Astrocyte (in vitro differentiated cells and primary cell): ENCODE measurements at regions not wholly inside any gene's neighbourhood (a gene's known extent, or its start where the extent isn't known, plus 50 kb on each side); places are given as distances from the start of the nearest gene placed in this dataset.

ENCODE experiments used
- DNase-seq: peaks from one replicate; pipeline ENCODE4 v3.0.0-alpha.2; 2010; ENCODE audit warnings: low read depth
- FAIRE-seq: peaks from 2 replicates; lab custom pipeline; 2011; peaks lifted over from hg19 to GRCh38; lab: Jason Lieb, UNC
- H2AFZ ChIP-seq: 2 replicates; pipeline ENCODE4 v1.6.0; 2012; ENCODE audit warnings: low read depth, low read length, inconsistent platforms
- H3K27ac ChIP-seq: 2 replicates; pipeline ENCODE4 v1.5.1; 2011; ENCODE audit warnings: low read depth, low read length, inconsistent platforms
- H3K27me3 ChIP-seq: 2 replicates; pipeline ENCODE4 v1.6.0; 2011; ENCODE audit warnings: low read length, inconsistent platforms; ENCODE audit not compliant: insufficient read depth
- H3K36me3 ChIP-seq: 2 replicates; pipeline ENCODE4 v1.5.1; 2011; ENCODE audit warnings: low read length, inconsistent platforms; ENCODE audit not compliant: insufficient read depth
- H3K4me1 ChIP-seq: 2 replicates; pipeline ENCODE4 v1.5.1; 2011; ENCODE audit warnings: low read length, inconsistent platforms; ENCODE audit not compliant: insufficient read depth
- H3K4me2 ChIP-seq: 2 replicates; pipeline ENCODE4 v1.6.0; 2012; ENCODE audit warnings: low read length, inconsistent platforms
- H3K4me3 ChIP-seq: 2 replicates; pipeline ENCODE4 v1.5.1; 2011; ENCODE audit warnings: low read depth, mild to moderate bottlenecking, low read length, inconsistent platforms; ENCODE audit not compliant: insufficient read depth
- H3K79me2 ChIP-seq: 2 replicates; pipeline ENCODE4 v1.6.0; 2012; ENCODE audit warnings: mild to moderate bottlenecking, low read length, inconsistent platforms; ENCODE audit not compliant: insufficient read depth
- H3K9ac ChIP-seq: 2 replicates; pipeline ENCODE4 v1.6.0; 2012; ENCODE audit warnings: mild to moderate bottlenecking, low read length, inconsistent platforms
- H3K9me3 ChIP-seq: 2 replicates; pipeline ENCODE4 v1.5.1; 2012; ENCODE audit warnings: low read depth, mild to moderate bottlenecking, low read length, inconsistent platforms; ENCODE audit not compliant: insufficient read depth
- H4K20me1 ChIP-seq: 2 replicates; pipeline ENCODE4 v1.6.0; 2012; ENCODE audit warnings: low read length, inconsistent platforms; ENCODE audit not compliant: insufficient read depth
- H3K27ac Mint-ChIP-seq: one replicate; pipeline ENCODE4 v1.8.0; 2021; ENCODE audit warnings: mild to moderate bottlenecking, mixed read lengths; ENCODE audit not compliant: unreplicated experiment
- H3K27me3 Mint-ChIP-seq: one replicate; pipeline ENCODE4 v1.8.0; 2021; ENCODE audit warnings: low read depth, mixed read lengths; ENCODE audit not compliant: unreplicated experiment
- H3K36me3 Mint-ChIP-seq: one replicate; pipeline ENCODE4 v1.8.0; 2021; ENCODE audit warnings: low read depth, mixed read lengths; ENCODE audit not compliant: unreplicated experiment
- H3K4me1 Mint-ChIP-seq: one replicate; pipeline ENCODE4 v1.8.0; 2021; ENCODE audit warnings: low read depth, mixed read lengths; ENCODE audit not compliant: unreplicated experiment
- H3K4me3 Mint-ChIP-seq: one replicate; pipeline ENCODE4 v1.8.0; 2021; ENCODE audit warnings: mild to moderate bottlenecking, moderate library complexity, mixed read lengths; ENCODE audit not compliant: unreplicated experiment
- H3K9me3 Mint-ChIP-seq: one replicate; pipeline ENCODE4 v1.8.0; 2021; ENCODE audit warnings: mild to moderate bottlenecking, mixed read lengths; ENCODE audit not compliant: unreplicated experiment
- EZH2 ChIP-seq: IDR thresholded peaks from 2 replicates; pipeline ENCODE4 v1.6.1; 2012; ENCODE audit warnings: mild to moderate bottlenecking, low read length, inconsistent platforms; ENCODE audit not compliant: insufficient read depth
- TF ChIP-seq, protein P1 (sequence below): IDR thresholded peaks from 2 replicates; pipeline ENCODE4 v1.5.1; 2011; ENCODE audit warnings: low read depth, mild to moderate bottlenecking, inconsistent platforms, low read length, moderate library complexity; ENCODE audit not compliant: insufficient read depth

DNA sequence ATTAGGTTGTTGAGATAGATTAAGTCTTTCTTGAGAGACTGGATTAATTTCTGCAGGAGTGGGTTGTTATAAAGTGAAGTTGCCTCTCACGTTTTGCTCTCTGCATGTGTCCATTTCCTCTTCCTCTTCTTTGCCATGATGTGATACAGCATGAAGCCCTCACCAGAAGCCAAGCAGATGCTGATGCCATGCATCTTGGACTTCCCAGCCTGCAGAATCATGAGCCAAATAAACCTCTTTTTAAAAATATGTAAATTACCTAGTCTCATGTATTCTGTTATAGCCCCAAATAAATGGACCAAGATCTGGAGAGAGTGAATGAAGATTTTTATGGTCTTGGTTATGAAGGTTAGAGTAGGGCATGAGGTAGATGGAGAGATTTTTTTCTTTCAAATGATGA lies 111.6 kb upstream of the MAN1A1 start:
- Mint-ChIP-seq H3K9me3 (peaks cover 9% of the 10 kb centered on the region), H3K4me3 (no peak overlapping the region)
- FAIRE-seq = no peak

GRCh38 chr6:119459207-119459974 lies 109.8 kb upstream of the MAN1A1 start:
- no peak overlapping the region for H2AFZ ChIP-seq
- DNase-seq (no peak), FAIRE-seq (no peak)
- no peak overlapping the region for H3K9ac ChIP-seq
- H3K36me3 Mint-ChIP-seq = peaks cover 2% of the 10 kb centered on the region
- TF ChIP-seq, protein P1, sequence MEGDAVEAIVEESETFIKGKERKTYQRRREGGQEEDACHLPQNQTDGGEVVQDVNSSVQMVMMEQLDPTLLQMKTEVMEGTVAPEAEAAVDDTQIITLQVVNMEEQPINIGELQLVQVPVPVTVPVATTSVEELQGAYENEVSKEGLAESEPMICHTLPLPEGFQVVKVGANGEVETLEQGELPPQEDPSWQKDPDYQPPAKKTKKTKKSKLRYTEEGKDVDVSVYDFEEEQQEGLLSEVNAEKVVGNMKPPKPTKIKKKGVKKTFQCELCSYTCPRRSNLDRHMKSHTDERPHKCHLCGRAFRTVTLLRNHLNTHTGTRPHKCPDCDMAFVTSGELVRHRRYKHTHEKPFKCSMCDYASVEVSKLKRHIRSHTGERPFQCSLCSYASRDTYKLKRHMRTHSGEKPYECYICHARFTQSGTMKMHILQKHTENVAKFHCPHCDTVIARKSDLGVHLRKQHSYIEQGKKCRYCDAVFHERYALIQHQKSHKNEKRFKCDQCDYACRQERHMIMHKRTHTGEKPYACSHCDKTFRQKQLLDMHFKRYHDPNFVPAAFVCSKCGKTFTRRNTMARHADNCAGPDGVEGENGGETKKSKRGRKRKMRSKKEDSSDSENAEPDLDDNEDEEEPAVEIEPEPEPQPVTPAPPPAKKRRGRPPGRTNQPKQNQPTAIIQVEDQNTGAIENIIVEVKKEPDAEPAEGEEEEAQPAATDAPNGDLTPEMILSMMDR = no peak
- TF ChIP-seq EZH2 = no peak
- H3K79me2 ChIP-seq = no peaks in the 10 kb centered on the region
- no peak overlapping the region for H3K4me3 ChIP-seq
- H3K9me3 Mint-ChIP-seq = peaks cover 9% of the 10 kb centered on the region
- no peaks in the 10 kb centered on the region for H3K36me3 ChIP-seq
- no peaks in the 10 kb centered on the region for H3K9me3 ChIP-seq
- no peaks in the 10 kb centered on the region for H3K4me1 ChIP-seq
- no peaks in the 10 kb centered on the region for H3K4me1 Mint-ChIP-seq
- no peak overlapping the region for H3K4me3 Mint-ChIP-seq
- H3K27ac Mint-ChIP-seq = no peak overlapping the region
- no peaks in the 10 kb centered on the region for H3K27me3 ChIP-seq
- H3K4me2 ChIP-seq = no peak overlapping the region
- H4K20me1 ChIP-seq = no peaks in the 10 kb centered on the region
- H3K27me3 Mint-ChIP-seq = no peaks in the 10 kb centered on the region
- no peak overlapping the region for H3K27ac ChIP-seq

More for the DNA sequence above, 111.6 kb upstream of the MAN1A1 start:
- Histone ChIP-seq H3K4me3 (no peak overlapping the region), H3K27me3 (no peaks in the 10 kb centered on the region), H3K4me1 (no peaks in the 10 kb centered on the region), H3K4me2 (no peak overlapping the region), H3K27ac (no peak overlapping the region), H3K9me3 (no peaks in the 10 kb centered on the region), H3K36me3 (no peaks in the 10 kb centered on the region), H2AFZ (no peak overlapping the region), H4K20me1 (no peaks in the 10 kb centered on the region), H3K79me2 (no peaks in the 10 kb centered on the region), H3K9ac (no peak overlapping the region)
- Mint-ChIP-seq H3K27me3 (no peaks in the 10 kb centered on the region), H3K27ac (no peak overlapping the region), H3K4me1 (no peaks in the 10 kb centered on the region), H3K36me3 (peaks cover 2% of the 10 kb centered on the region)
- DNase-seq = no peak
- TF ChIP-seq, protein P1 = no peak
- no peak for TF ChIP-seq EZH2

DNA sequence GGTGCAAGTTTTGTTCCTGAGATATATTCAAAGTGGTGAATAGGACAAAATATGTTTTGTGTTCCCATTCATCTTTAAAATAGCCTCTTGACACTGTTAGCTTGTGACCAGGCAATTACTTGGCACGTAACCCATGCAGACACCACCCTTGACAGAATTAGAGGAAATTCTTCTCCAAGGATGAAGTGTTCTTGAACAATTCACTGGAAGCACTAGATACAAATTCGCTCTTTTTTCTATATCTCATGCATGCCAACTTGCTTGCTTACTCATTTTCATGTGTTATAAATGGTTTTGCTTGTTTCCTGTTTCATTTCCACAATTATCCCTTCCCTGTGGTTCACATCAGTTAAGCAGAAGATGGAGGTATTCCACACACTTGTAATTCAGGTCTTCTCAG lies 105.2 kb upstream of the MAN1A1 start:
- Histone ChIP-seq H2AFZ (no peak overlapping the region), H3K4me2 (no peak overlapping the region), H3K4me3 (no peak overlapping the region), H3K4me1 (no peaks in the 10 kb centered on the region), H3K79me2 (no peaks in the 10 kb centered on the region), H3K36me3 (no peaks in the 10 kb centered on the region), H3K27me3 (no peaks in the 10 kb centered on the region), H3K27ac (no peak overlapping the region), H4K20me1 (no peaks in the 10 kb centered on the region), H3K9me3 (no peaks in the 10 kb centered on the region), H3K9ac (no peak overlapping the region)
- Mint-ChIP-seq H3K27me3 (no peaks in the 10 kb centered on the region), H3K4me3 (no peak overlapping the region), H3K4me1 (peaks cover 5% of the 10 kb centered on the region), H3K36me3 (peaks cover 2% of the 10 kb centered on the region), H3K9me3 (no peaks in the 10 kb centered on the region), H3K27ac (no peak overlapping the region)
- DNase-seq (peak; percentile 36), FAIRE-seq (no peak)
- TF ChIP-seq EZH2 = no peak
- TF ChIP-seq, protein P1 = no peak
